Stimulated activated CD4-positive, alpha-beta T cell treated with anti-CD3 and anti-CD28 coated beads, Interleukin-1b, Interleukin-23, amount 100 ng/mL, for 24 hours (primary cell): ENCODE measurements at regions not wholly inside any gene's neighbourhood (a gene's known extent, or its start where the extent isn't known, plus 50 kb on each side); places are given as distances from the start of the nearest gene placed in this dataset.

Experiments
- DNase-seq, 4 experiments: peaks; one replicate each; pipeline ENCODE4 v3.0.0-alpha.2; 2020; ENCODE audit warnings: low read depth in 4 of 4, low spot score in 1 of 4

DNA sequence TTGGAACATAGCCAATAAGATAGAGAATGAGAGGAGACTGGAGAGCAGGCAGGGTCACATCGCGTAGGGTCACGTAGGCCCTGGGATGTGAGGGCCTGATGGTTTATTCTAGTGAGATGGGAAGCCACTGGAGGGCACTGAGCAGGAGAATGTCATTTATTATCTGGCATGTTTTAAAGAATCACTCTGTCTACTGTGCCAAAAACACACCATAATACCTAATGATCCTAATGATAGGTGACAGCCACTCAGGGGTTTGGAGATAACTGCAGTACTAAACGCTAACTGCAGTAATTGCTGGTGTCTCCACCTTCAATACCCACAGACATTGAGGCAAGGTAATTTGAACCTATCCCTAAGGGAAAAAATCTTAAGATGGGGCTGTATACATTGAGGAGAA, 185.4 kb downstream of the TTLL7 start:
- DNase-seq: no peak

DNA sequence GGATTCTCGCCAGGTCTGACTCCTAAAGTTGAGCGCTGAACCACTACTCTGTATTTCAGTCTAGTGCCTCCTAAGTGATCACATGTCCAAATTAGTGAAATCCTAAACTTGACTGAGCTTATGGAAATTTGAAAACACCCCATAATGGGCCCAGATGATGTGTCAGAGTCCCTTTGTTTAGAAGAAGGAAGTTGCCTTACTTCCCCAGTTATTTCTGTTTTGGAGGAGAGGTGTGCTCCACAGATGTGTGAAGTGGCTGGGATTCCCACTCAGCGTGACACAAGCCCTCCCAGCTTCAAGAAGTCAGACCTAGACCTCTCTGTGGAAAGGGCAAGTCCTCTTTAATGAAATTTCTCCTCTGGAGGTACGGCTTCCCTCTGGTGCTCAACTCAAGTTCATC, 188.8 kb downstream of the TTLL7 start:
- DNase-seq: no peak

DNA sequence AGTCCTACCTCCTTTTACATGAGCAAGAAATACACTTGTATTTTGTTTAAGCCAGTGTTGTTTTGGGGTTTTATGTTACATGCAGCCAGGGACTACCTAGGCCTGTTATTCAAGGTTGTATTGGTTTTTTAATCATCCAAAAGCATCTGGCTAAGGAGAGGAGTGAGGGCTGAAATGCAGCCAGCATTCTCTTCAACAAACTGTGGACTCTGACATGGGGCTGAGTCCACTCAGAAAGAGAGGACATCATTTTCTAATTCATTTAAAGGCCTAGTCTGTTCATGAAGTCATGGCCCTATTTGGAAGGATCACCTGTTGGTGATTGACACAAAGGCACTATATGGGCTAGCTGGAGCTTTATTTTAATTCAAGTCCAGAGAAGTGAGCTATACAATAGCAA, 190.4 kb downstream of the TTLL7 start:
- no peak for DNase-seq

DNA sequence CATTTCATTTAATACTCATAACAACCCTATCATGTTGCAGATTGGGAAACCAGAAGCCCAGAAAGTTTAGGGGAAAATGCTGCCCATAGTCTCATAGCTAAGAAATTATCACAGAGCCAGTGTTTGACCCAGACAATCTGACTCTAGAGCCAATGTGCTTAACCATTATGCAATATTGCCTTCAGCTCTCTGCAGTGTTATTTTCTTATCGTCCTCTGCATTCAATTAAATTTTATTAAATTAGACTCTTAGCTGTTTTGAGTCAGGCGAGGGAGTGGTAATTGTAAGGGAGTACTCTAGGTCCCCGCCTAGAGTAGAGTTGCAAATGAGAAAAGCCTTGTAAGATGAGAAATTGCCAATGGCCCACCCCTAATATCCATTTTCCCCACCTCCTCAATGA, 191.1 kb downstream of the TTLL7 start:
- DNase-seq: no peak

DNA sequence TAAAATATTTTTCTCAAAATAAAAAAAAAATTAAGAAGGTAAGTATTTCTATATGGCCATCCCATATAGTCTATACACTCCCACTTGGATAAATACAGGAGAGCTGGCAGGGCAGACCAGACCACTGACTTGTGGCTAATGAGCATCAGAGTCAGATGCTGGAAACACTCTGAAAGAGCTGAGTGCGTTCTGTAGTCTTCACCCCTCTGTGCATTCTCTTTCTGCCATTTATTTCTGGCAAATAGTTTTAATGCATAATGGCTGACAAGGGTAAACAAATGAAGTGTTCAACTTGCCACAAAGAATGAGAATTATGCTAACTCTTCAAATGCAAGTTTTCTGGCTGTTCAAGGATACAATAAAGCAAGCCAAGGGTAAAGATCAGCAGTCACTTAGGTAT, 191.7 kb downstream of the TTLL7 start:
- no peak for DNase-seq

DNA sequence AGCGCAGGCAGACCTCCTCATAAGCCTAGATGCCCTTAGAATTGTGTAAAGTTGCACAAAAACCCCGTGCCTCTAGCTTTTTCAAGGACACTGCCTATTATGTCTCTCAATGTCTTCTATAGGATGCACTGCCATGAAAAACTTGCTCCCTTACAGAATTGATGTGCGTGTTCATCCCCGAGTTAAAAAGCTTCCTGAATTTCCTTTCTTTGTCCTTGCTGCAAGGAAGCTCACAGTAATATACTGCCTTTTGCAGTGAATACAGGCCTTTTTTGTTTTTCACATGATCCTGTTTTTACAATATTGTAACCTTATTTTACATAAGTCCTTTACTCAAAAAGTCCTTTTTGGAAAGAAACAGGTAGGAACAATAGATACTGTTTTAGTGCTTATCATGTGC, 193.0 kb downstream of the TTLL7 start:
- no peak for DNase-seq

DNA sequence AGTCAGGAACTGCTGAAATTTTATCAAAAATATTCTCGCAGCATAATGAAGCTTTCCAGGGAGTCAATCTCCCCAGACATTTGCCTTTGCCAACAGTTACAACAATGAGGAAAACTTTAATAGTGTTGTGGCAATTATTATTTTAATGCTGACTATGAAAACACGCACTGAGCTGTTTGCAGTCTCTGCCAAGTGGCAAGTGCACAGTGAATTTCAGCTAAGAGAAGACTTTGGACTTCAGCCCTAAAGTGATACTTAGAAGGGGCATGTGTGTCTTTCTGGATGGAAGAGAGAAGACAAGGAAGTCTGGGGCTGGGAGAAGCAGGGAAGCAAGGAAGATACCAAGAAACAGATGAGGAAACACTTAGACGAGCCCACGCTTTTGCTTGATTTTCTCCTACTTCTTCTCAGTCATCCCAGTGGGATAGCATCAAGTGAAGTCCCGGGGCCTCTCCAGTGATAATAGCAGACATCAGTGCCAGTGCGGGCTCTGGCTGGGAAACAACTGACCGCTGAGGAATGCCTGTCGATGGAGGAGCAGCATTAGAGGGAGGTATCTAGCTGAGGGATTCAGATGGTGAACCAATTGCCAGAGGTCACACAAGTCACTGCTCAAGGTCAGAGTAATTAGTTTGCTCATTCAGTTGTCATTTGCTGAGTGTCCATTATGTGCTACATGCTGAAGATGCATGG, 196.3 kb downstream of the TTLL7 start:
- DNase-seq: no peak

GRCh38 chr1:83802023-83802422, 196.9 kb downstream of the TTLL7 start:
- no peak for DNase-seq

DNA sequence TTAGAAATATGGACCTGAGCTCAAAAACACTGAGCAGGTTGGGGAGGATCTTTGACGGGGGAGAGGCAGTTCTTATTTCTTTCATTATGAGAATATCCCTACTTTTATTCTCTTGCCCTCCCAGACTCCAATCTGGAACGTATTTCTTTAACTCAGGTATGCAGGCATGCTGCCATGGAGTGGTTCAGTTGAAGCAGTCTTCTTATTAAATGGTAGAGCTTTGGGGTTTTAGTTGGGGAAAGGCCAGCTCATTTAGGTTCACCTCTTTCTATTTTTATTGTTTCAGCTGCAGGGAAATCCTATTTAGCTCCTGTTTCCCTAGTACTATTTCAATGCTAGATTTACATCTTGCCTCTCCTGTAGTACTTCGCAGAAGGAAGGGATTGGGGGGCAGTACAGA, 198.9 kb downstream of the TTLL7 start:
- DNase-seq: no peak

- DNase-seq: no peak
Observed at GRCh38 chr1:83799594-83799993, 199.3 kb downstream of the TTLL7 start.

DNA sequence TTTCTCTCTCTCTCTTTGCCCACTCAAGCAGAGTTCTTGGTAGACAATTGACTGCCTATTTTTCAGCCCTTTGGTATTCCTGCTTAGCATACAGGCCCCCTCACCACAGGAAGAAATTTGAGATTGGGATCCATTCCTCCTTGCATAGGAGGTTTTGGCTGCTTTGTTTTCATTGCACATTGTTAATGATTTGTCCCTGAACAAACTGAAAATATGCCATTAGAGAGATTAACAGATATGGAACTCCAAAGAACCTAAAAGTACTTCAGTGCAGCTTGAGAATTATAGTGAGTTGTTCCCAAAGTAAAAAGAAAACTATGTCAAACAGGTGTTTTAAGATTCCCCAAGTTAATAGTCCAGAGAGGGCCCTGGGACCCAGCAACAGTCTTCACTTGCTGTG, 200.0 kb downstream of the TTLL7 start:
- no peak for DNase-seq

DNA sequence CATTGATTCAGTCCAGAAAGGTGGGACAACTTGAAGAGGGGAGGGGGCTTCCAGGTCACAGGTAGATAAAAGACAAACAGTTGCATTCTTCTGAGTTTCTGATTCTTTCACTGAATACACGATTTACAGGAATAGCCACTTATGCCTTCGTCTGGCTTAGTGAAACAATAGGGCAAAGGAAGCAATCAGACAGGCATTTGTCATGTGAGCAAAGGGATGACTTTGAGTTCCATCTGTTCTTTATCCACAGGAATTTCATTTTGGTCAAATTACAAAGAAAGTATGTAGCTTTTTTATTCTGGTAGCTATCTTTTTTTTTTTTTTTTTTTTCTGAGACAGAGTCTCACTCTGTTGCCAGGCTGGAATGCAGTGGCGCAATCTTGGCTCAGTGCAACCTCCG, 202.5 kb downstream of the TTLL7 start:
- DNase-seq: no peak

- no peak for DNase-seq
Observed at GRCh38 chr1:83794384-83794783, 204.5 kb downstream of the TTLL7 start.

DNA sequence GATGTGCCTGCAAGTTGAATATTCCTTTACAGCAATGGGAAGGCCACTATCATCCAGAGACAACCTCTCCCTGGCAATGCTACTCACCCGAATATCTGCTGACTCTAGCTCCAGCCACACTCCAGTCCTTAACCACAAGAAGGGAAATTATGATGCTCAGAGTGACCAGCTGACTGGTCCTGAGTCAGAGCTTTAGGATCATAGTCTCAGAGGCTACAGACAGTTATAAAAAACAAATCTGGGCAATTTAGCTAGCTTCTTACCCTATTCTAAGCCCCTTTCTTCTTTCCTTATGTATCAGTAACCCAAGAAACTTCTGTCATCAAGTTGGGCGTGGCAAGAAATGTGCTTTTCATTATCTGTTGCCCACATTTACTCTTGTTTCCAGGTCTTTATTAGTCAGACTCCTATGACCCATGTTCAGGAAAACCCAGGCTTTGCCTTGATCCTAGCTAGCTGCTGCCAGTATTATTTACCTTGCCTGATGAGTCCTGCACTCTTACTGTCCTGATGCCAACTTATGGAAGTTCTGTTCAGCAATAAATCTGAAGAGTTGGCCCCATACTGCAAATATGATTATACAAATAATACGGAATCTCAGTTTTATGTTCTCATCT, 207.0 kb downstream of the TTLL7 start:
- no peak for DNase-seq

GRCh38 chr1:83790446-83790845, 208.5 kb downstream of the TTLL7 start:
- no peak for DNase-seq

- DNase-seq: no peak
Observed at GRCh38 chr1:83787246-83787998, 211.5 kb downstream of the TTLL7 start.

- DNase-seq: no peak
Observed at GRCh38 chr1:83781667-83782066, 217.3 kb downstream of the TTLL7 start.

- no peak for DNase-seq
Observed at GRCh38 chr1:83779565-83779964, 219.4 kb downstream of the TTLL7 start.

DNA sequence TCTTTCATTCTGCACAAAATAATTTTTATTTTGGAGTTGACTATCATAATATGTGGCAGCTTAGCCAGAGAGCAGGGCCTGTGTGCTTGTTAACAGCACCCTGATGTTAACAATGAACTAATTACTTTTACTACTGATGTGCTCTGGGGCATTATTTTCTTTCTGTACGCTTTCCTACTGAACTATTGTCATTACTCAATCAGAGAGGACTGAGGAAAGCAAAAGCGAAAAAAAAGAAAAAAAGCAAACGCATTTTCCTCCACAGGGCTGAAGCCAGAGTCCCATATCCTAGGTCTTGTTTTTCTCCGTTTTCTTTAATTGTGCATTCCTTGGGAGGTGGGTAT, 221.2 kb downstream of the TTLL7 start:
- no peak for DNase-seq

DNA sequence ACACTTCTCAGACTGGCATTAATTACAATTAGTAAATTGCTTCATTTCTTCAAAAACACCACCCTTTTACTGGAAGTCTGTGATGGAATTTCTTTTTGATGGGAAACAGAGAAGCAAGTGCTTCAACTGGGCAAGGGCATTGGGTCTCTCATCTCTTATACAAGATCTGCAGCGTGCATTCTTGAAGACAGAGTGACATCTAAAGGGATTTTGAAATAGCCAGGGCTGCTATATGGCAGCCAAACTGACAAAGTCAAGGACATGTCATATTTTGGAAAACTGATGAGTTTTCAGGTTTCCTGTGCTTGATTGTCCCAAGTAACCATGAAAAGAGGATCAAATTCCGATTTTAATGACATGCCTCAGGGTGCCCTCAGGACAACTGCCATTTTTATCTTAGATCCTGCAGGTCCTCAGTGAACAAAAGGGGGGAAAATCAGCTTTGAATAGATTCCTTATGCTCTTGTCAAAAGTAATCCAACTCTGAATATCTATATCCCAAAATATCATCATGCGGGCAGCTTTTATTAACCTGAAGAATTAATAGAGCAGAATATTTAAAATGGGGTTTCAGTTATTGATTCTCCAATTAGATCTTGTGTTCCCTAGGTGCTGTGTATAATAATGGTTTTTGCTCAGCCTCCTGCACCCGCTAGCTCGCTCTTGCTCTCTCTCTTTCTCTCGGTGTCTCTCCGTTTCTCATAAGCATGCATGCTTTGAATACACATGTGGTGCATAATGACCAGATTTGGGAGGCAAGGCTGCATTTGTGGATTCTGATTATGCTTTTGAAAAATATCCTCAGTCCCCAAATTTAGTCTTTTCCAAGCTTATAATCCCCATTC, 221.8 kb downstream of the TTLL7 start:
- DNase-seq: no peak

DNA sequence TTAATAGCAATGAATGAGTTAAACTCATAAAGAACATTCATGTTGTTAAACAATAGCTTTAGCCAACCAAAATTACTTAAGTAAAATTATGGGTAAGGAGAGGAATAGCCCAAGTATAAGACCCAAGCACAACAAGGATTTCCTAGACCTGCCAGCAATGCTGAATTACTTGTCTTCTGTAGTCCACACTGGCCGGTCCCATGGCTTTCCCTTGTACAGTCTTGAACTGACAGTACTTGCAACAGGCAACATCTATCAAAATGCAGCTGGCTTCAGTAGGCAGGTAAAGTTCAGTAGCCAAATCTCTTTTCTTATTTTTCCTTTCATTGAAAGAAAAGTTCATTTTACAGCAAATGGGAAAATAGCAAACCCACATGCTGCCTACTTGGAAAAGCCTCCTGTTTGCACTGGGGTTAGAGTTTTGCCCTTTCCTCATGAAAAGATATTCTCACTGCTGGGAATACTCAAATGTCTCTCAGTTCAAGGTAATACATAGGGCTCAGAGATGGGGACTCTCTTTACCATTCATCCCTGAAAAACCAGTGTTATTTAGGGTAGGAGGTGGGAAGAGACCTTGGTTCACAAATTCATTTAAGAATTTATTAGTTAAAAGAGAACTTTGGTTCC, 222.8 kb downstream of the TTLL7 start:
- no peak for DNase-seq
